ENCODE measurements at regions not wholly inside any gene's neighbourhood (a gene's known extent, or its start where the extent isn't known, plus 50 kb on each side); places are given as distances from the start of the nearest gene placed in this dataset.

- no peak for DNase-seq
Observed at GRCh38 chr3:963255-963654, 129.6 kb upstream of the CNTN6 start.

- DNase-seq, result no peak
Observed at GRCh38 chr3:963755-964154, 129.1 kb upstream of the CNTN6 start.

GRCh38 chr3:965826-966225 lies 127.0 kb upstream of the CNTN6 start:
- DNase-seq, result no peak

GRCh38 chr3:966341-966740 lies 126.5 kb upstream of the CNTN6 start:
- DNase-seq, result no peak

GRCh38 chr3:973340-973739 lies 119.5 kb upstream of the CNTN6 start:
- no peak for DNase-seq

- no peak for DNase-seq
Observed at GRCh38 chr3:976006-976405, 116.8 kb upstream of the CNTN6 start.

- no peak for DNase-seq
Observed at GRCh38 chr3:981156-981555, 111.7 kb upstream of the CNTN6 start.

GRCh38 chr3:988785-989184 lies 104.0 kb upstream of the CNTN6 start:
- DNase-seq, result no peak

- DNase-seq, result no peak
Observed at GRCh38 chr3:992871-993270, 100.0 kb upstream of the CNTN6 start.

GRCh38 chr3:1002010-1002409 lies 90.8 kb upstream of the CNTN6 start:
- DNase-seq, result no peak

GRCh38 chr3:1007866-1008265 lies 85.0 kb upstream of the CNTN6 start:
- DNase-seq, result no peak

- no peak for DNase-seq
Observed at GRCh38 chr3:1010228-1010627, 82.6 kb upstream of the CNTN6 start.

GRCh38 chr3:1015826-1016225 lies 77.0 kb upstream of the CNTN6 start:
- no peak for DNase-seq

GRCh38 chr3:1017870-1018269 lies 75.0 kb upstream of the CNTN6 start:
- DNase-seq, result no peak

GRCh38 chr3:1019157-1019556 lies 73.7 kb upstream of the CNTN6 start:
- DNase-seq, result no peak

- no peak for DNase-seq
Observed at GRCh38 chr3:1026395-1026794, 66.4 kb upstream of the CNTN6 start.

GRCh38 chr3:1036207-1036826 lies 56.5 kb upstream of the CNTN6 start:
- no peak for DNase-seq

GRCh38 chr3:1037631-1038030 lies 55.2 kb upstream of the CNTN6 start:
- no peak for DNase-seq
